DLD1 (cell line): ENCODE measurements at regions not wholly inside any gene's neighbourhood (a gene's known extent, or its start where the extent isn't known, plus 50 kb on each side); places are given as distances from the start of the nearest gene placed in this dataset.
"Not testable (repeated sequence)": the region's sequence is repeated elsewhere in the genome, so short reads cannot be mapped to it uniquely, and the experiment has no call there.

ENCODE experiments used
- in situ Hi-C: cut with HindIII; loops from 2 replicates; pipeline ENCODE4 v1.10.0; 2017; ENCODE audit warnings: low sequenced_read_pairs

DNA sequence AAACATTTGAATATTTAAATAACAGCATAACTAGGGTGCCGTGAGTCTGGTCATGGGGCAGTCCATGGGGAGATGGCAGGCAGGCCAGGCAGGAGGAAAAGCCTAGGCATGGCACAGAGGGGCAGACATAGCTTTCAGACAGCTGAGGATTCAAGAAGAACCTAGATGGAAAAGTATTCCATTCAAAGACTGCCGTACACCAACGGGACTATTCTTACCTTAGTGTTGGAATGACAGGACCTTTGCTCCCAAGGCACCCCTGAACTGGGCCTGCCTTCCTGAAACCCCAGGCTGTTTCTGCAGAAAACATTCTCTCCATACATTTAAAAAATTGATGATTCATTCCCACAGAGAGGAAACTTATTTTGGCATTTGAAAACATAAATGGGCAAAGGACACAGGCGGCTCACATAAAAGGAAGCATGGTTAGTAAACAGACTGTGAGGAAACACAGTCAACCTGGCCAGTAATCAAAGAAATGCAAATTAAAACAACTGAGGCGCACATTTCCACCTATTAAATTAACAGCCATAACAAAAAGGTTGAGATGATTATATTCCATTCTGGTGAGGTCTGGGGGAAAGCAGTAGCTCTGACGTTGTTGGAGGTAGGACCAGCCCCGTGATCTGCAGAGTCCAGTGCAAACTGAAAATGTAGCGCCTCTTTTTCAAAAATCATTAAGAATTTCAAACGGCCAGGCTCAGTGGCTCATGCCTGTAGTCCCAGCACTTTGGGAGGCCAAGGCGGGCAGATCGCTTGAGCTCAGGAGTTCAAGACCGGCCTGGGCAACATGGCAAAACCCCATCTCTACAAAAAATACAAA, 71.3 kb upstream of the SMAD3 start:
- in situ Hi-C loops, result no loop called here

- in situ Hi-C loops, result no loop called here
These were observed 70.3 kb upstream of the SMAD3 start for GRCh38 chr15:66994927-66995656.

DNA sequence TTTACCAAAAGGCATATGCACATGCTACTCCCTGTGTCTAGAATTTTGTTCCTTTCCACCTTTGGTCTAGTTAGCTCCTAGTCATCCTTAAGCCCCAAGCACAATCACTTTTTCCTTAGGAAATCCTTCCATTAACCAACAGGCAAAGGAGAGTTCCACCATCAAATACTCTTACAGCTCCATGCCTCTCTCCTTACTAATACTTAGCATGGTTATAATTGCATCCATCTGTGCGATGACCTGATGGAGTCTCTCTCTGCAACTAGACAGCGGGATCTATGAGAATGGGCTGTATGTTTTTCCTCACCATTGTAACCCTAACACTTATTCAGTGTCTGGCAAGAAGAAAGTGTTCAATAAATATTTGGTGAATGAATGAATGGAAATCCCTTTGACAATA, 69.3 kb upstream of the SMAD3 start:
- in situ Hi-C loops, result no loop called here

DNA sequence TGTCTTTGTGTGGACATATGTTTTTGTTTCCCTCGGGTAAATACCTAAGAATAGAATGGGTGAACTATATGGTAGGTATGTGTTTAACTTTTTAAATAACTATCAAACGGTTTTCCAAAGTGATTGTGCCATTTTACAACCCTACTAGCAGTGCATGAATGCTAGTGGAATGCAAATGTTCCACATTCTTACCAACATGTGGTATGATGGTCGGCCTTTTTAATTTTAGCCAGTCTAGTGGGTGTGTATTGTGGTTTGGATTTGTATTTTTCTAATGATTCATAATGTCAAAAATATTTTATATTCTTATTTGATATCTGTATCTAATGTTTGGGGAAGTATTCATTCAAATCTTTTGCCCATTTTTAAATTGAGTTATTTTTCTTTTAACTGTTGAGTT, 68.2 kb upstream of the SMAD3 start:
- in situ Hi-C loops, result no loop called here

GRCh38 chr15:66998234-66998633, 67.2 kb upstream of the SMAD3 start:
- in situ Hi-C loops, result not testable (repeated sequence)

DNA sequence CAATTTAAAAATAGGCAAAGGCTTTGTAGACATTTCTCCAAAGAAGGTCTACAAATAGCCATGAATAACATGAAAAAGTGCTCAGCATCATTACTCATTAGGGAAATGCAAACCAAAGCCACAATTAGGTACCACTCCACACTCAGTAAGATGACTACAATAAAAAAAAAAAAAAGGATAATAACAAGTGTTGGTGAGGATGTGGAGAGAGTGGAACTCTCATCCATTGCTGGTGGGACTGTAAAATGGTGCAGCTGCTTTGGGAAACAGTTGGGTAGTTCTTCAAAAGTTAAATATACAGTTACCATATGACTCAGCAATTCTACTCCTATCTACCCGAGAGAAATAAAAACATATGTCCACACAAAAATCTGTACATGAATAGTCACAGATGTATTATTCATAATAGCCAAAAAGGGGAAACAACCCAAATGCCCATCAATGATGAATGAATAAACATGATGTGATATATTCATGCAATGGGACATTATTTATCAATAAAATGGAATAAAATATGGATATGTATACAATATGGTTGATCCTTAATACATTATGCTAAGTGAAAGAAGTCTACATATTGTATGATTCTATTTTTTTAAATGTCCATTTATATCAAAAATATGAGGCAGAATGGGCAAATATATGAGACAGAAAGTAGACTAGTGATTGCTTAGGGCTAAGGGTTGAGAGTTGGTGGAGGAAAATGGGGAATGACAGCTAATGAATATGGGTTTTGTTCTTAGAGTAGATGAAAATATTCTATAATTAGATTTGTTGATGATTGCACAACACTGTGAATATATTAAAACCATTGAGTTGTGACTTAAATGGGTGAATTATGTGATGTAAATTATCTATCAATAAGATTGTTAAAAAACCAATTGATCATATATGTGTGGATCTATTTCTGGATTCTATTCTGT, 66.1 kb upstream of the SMAD3 start:
- in situ Hi-C loops, result no loop called here

DNA sequence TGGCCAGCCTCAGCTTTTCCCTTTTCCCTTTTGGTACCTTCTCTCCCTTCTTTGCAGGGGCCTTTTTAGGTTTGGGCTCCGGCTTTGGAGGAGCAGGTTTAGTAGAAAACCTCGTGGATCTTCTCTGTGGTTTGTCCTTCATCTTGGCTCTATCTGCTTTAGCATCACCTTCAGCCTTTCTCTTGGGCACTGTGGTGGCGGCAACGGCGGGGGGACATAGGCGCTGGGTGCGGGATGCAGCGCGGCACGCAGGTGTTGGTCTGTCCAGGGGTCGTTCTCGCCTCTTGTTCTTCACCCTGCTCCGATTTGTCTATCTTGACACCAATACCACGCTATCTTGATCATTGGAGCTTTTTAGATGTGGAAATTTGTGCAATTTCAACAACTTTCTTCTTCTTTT, 64.5 kb upstream of the SMAD3 start:
- in situ Hi-C loops, result no loop called here

DNA sequence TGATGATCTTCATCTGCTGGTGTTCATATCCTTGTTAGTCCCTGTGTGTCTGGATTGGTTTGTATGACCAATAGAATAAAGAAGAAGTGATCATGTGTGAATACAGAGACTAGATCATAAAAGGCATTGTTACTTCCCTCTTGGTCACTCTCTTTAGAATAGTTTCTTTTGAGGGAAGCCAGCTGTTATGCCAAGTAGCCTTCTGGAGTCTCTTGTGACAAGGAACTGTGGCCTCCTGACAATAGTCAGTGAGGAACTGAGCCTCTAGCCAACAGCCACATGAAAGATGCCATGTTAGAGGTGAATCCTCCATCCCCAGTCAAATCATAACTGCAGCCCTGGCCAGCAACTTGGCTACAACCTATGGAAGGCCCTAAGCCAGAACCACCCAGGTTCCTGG, 63.0 kb upstream of the SMAD3 start:
- in situ Hi-C loops, result no loop called here

DNA sequence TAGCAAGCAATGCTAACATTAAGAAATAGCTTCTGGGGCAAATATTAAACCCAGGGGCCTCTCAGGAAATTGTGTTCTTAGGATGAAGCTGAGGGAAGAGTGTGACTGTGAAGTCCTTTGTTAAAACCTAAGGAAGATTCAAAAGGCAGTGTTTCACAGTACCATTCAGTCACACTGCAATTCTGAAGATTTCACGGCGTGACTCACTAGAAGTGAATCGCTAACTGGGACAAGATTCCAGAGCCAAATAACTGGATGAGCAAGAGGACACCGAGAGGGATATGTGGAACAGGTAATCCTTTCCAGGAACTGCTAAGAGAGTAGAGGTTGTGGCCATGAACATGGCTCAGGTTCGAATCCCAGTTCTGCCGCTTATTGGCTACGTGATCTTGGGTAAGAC, 61.8 kb upstream of the SMAD3 start:
- in situ Hi-C loops, result no loop called here

DNA sequence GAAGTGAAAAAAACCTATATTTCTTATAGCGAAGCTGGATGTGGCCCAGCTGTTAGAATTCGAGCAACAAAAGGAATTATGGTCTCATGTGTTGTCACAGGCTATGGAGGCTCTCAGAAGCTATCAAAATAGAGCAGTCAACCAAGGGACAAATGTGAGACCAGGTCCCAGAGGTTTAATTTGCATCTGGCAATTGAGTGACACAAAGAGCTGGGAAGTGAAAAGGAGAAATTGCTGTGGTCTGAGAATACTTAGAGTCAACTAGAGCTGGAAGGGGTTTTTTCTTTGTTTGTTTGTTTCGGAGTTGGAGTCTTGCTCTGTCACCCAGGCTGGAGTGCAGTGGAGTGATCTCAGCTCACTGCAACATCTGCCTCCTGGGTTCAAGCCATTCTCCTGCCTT, 61.3 kb upstream of the SMAD3 start:
- in situ Hi-C loops, result no loop called here

GRCh38 chr15:67005294-67005996, 60.0 kb upstream of the SMAD3 start:
- in situ Hi-C loops, result no loop called here

DNA sequence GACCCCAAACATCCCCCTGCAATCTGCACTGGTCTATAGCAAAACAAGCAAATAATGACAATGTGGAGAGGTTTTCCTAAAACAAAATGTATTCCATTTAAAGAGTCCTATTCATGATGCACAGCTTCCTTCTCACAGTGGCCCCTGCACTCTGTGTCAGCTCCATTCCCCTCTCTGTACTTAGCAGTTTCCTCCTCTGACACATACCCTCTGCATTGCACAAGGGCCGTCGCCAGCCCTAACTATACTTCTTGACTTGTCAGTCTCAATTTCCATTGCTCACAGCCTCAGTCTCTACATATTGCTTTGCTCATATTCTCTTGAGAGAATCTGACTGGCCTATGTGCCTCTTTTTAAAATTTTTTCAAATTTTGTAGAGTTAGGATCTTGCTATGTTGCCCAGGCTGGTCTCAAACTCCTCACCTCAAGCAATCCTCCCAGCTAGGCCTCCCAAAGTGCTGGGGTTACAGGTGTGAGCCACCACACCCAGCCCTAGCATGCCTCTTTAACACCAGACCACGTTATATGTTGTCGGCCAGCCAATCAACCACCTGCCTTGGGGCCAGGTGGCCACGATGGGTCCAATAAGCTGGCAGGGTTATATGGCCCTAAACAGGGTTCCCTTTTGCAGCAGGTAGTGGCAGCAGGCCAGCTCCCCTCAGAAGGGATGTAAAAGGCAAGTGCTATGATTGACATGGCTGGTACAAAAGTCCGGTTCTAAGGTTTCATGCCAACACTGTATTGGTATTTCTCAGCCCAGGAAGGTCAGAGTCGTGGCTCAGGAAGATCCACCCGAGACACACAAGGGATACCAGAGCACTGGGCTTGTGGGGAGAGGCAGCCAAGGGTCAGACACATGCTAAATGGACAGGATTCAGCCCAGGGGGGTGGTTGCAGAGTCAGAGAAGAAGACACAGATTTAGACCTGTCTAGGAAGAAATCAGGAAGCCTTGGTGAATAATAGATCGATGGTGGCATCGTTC, 59.0 kb upstream of the SMAD3 start:
- in situ Hi-C loops, result no loop called here

- in situ Hi-C loops, result no loop called here
These were observed 55.5 kb upstream of the SMAD3 start for GRCh38 chr15:67009576-67010569.

DNA sequence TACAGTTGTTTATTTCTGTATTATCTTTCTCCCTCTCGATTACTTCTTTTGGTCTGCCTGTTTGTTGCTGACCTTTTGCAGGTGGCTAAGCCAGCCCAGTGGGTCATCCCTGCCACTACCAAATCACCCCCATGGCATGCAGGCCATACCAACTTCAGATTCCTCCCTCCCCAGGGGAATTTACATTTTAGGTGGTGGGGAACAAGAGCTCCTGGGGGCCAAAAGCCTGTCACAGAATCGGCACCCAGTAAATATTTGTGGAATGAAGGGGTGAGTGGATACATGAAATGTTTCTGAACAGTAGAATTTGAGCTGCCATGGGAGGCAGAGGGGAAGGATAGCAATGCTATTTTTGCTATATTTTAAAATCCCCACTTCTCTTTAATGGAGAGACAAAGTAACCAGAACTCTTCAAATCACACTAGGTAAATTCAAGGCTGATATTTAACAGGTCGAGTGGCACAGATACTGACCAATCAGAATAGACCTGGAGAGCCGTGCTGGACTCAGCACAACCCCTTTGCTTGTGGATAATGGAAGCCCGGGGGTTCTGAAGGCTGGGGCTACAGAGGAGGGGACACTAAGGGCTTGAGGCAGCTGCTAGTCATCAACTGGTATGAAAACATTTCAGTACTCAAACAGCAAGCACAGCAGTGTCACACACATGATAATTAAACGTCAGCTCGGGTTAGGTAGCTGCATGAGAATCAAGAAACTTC, 54.3 kb upstream of the SMAD3 start:
- in situ Hi-C loops, result no loop called here

DNA sequence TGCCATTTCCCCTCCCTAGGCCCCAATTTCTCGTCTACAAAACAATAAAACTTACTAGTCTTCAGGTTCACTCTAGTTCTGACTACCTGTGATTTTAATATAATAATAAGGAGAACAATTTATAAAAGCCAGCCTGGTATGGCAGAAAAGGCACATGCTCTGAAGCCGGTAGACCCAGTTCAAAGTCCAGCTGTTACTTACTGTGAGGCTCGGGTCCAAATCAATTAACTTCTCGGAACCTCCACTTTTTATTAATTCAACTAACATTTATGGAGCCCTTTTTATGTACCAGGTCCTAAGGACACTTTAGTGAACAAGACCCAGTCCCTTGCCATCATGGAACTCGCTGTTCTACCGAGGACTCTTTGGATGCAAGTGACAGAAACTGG, 53.8 kb upstream of the SMAD3 start:
- in situ Hi-C loops, result no loop called here

- in situ Hi-C loops, result no loop called here
These were observed 51.7 kb upstream of the SMAD3 start for GRCh38 chr15:67013696-67014095.
